ENCODE measurements at regions not wholly inside any gene's neighbourhood (a gene's known extent, or its start where the extent isn't known, plus 50 kb on each side); places are given as distances from the start of the nearest gene placed in this dataset.

DNA sequence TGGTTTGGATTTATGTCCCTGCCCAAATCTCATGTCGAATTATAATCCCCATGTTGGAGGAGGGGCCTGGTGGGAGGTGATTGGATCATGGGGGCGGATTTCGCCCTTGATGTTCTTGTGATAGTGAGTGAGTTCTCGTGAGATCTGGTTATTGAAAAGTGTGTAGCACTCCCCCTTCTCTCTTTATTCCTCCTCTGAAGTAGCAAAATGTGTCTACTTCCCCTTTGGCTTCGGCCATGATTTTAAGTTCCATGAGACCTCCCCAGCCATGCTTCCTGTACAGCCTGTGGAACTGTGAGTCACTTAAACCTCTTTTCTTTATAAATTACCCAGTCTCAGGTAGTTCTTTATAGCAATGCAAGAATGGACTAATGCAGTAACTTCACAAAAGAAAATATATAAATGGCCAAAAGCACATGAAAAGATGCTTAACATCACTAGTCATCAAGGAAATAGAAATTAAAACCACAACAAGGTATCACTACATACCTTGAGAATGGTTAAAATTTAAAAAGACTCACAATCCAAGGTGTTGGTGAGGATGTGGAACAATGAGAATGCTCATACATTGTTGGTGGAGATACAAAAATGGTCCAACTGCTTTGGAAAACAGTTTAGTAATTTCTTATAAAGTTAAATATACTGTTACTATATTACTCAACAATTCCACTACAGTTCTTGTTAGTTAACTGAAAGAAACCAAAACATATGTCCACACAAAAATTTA lies 218.7 kb downstream of the SNX10 start:
- H2BK120ac ChIP-seq (replicated peaks; ENCODE audit: low read depth, low read length), result no peak overlapping the region
- H2AK5ac ChIP-seq (ENCODE audit: low read depth, low read length), result no peak overlapping the region
- no peak overlapping the region for H3K56ac ChIP-seq (replicated peaks; ENCODE audit: insufficient read length, low read depth, low read length)
- H3K79me1 ChIP-seq (ENCODE audit: low read depth, low read length), result no peaks in the 10 kb centered on the region
- no peak overlapping the region for H4K91ac ChIP-seq (replicated peaks; ENCODE audit: insufficient read length, low read length)
- H4K5ac ChIP-seq (ENCODE audit: insufficient read length, low read depth, low read length), result no peak overlapping the region
- H3K14ac ChIP-seq (ENCODE audit: insufficient read length), result no peak overlapping the region
- H2BK20ac ChIP-seq (ENCODE audit: low read length), result no peak overlapping the region
- H3K23me2 ChIP-seq (ENCODE audit: low read depth, low read length), result no peaks in the 10 kb centered on the region
- H3K4me2 ChIP-seq (ENCODE audit: insufficient read depth in 1 of 2, low read depth in 2 of 2, low read length in 2 of 2), result no peak overlapping the region
- H4K8ac ChIP-seq (ENCODE audit: extremely low read depth, insufficient read depth, low read length), result no peak overlapping the region
- no peak overlapping the region for H3K23ac ChIP-seq (ENCODE audit: insufficient read length)
- H3K4ac ChIP-seq (replicated peaks; ENCODE audit: insufficient read length, low read depth, low read length), result no peak overlapping the region
- POLR2A ChIA-PET (ENCODE audit: partially characterized antibody), result no interaction called here
- no peaks in the 10 kb centered on the region for H4K20me1 ChIP-seq (replicated peaks in 1 of 2; ENCODE audit: control insufficient read depth in 1 of 2, insufficient read depth in 2 of 2, low read length in 2 of 2)
- FAIRE-seq, result no peak
- H2BK12ac ChIP-seq (ENCODE audit: low read depth, low read length), result no peak overlapping the region
- CTCF ChIA-PET (ENCODE audit: partially characterized antibody), result no interaction called here
- H2BK15ac ChIP-seq (ENCODE audit: low read length), result no peak overlapping the region
- H2AFZ ChIP-seq (ENCODE audit: low read length), result no peak overlapping the region
- H3K27me3 ChIP-seq (replicated peaks in 1 of 4; ENCODE audit: control insufficient read depth in 3 of 4, extremely low read depth in 1 of 4, insufficient read depth in 3 of 4, low read length in 3 of 4), result no peaks in the 10 kb centered on the region; a peak in 1 of 7 replicates
- H3K36me3 ChIP-seq (ENCODE audit: control insufficient read depth in 2 of 4, insufficient read depth in 4 of 4, low read length in 3 of 4), result no peaks in the 10 kb centered on the region
- H3K9ac ChIP-seq (replicated peaks in 1 of 4; ENCODE audit: extremely low read depth in 1 of 4, low read depth in 3 of 4, low read length in 3 of 4), result no peak overlapping the region
- H2BK5ac ChIP-seq (ENCODE audit: low read depth, low read length), result no peak overlapping the region
- H3K4me1 ChIP-seq (replicated peaks in 1 of 4; ENCODE audit: control insufficient read depth in 3 of 4, insufficient read depth in 4 of 4, low read length in 3 of 4), result peaks cover 0 to 8% (median 2%) of the 10 kb centered on the region in 4 experiments; a peak in 2 of 7 replicates
- H3K9me3 ChIP-seq (ENCODE audit: insufficient read depth in 2 of 2, low read depth in 1 of 2, low read length in 1 of 2), result no peaks in the 10 kb centered on the region
- H3K27ac ChIP-seq (ENCODE audit: low read depth, low read length), result no peak overlapping the region
- WGBS, 2 experiments (ENCODE audit: extremely low coverage in 1 of 2, insufficient coverage in 1 of 2, insufficient read length in 1 of 2, insufficient replicate concordance in 2 of 2, low coverage in 1 of 2, low lambda C conversion rate in 2 of 2, missing lambda C conversion rate in 1 of 2), result 95% methylated on average over 5 of the region's 5 CpGs; no CpG with 5 or more reads in 1 of the 2 experiments
- no peak for TF ChIP-seq TAF1 (IDR thresholded peaks at IDR 0.05; ENCODE audit: low read depth, low read length)
- TF ChIP-seq CHD2 (IDR thresholded peaks at IDR 0.05; ENCODE audit: low read length), result no peak
- TF ChIP-seq SAP30 (IDR thresholded peaks at IDR 0.05; ENCODE audit: insufficient read depth, insufficient replicate concordance, low read length), result no peak
- no peak for TF ChIP-seq POLR2A (IDR thresholded peaks at IDR 0.05; ENCODE audit: control extremely low read depth in 1 of 2, low read depth in 2 of 2, low read length in 2 of 2)
- no peak for TF ChIP-seq PHF8 (conservative IDR thresholded peaks at IDR 0.05; ENCODE audit: low read depth, low read length)
- TF ChIP-seq, protein P1, sequence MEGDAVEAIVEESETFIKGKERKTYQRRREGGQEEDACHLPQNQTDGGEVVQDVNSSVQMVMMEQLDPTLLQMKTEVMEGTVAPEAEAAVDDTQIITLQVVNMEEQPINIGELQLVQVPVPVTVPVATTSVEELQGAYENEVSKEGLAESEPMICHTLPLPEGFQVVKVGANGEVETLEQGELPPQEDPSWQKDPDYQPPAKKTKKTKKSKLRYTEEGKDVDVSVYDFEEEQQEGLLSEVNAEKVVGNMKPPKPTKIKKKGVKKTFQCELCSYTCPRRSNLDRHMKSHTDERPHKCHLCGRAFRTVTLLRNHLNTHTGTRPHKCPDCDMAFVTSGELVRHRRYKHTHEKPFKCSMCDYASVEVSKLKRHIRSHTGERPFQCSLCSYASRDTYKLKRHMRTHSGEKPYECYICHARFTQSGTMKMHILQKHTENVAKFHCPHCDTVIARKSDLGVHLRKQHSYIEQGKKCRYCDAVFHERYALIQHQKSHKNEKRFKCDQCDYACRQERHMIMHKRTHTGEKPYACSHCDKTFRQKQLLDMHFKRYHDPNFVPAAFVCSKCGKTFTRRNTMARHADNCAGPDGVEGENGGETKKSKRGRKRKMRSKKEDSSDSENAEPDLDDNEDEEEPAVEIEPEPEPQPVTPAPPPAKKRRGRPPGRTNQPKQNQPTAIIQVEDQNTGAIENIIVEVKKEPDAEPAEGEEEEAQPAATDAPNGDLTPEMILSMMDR (IDR thresholded peaks at IDR 0.05; ENCODE audit: control extremely low read depth in 1 of 3, insufficient read depth in 1 of 3, low read depth in 1 of 3, low read length in 3 of 3), result no peak
- H3K18ac ChIP-seq (ENCODE audit: extremely low read depth, low read length), result no peak overlapping the region
- DNase-seq (ENCODE audit: low read depth in 1 of 2, low spot score in 2 of 2), result no peak
- H3K79me2 ChIP-seq (ENCODE audit: control insufficient read depth in 1 of 2, insufficient read depth in 2 of 2, low read length in 2 of 2), result no peaks in the 10 kb centered on the region
- no peak overlapping the region for H3K4me3 ChIP-seq (ENCODE audit: extremely low read depth in 1 of 4, insufficient read depth in 2 of 4, low read depth in 3 of 4, low read length in 4 of 4)
